Inflammatory macrophage treated with lipopolysaccharide for 4 hours (primary cell): ENCODE measurements at regions not wholly inside any gene's neighbourhood (a gene's known extent, or its start where the extent isn't known, plus 50 kb on each side); places are given as distances from the start of the nearest gene placed in this dataset.

ENCODE experiments used
- DNase-seq: peaks from one replicate; pipeline ENCODE4 v3.0.0-alpha.2; 2020

DNA sequence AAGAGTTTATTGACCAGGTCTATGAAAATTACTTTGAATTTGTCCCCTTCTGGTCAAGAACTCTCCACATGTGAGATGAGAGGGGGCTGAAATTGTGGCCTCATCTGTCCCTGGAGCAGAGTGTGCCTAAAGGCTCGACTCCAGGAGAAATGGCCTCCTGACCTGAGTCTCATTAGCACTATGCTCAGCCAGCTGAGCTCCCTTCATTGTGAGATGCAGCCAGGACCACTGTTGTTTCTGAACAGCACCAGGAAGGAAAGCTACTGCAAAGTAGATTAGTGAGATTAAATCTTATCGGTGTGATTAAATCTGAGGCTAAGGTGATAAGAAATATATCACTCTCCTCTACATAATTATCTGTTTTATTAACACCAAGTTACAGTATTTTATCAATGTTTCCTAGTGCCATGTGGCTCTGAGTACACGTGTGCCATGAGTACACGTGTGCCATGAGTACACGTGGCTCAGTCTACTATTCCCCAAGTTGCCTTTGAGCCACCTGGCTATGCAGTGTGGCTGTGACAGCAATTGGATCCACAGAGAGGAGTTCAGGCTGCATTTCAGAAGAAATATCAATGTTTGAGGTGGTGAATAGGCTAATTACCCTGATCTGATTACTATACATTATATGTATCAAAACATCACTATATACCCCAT is 126.9 kb downstream of the IPMK start:
- DNase-seq = no peak

GRCh38 chr10:58140054-58140453 is 127.6 kb downstream of the IPMK start:
- DNase-seq = no peak

DNA sequence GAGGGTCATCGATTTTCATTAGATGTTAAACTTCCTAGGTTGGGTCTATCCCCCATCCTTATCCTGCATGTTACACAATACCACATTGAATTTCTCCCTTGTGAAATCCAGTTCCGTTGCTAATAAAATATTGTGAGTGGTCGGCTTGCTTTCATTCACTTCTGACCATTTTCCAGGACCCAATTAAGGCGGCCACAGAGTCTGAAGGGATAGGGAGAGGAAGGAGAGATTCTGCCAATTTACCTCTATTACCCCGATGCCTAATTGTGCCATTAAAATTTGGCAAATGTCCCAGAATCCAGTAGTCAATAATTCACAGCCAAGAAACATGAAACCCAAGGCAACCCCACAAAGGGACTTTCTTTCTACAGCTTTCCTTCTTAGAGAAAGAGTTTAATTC is 129.9 kb downstream of the IPMK start:
- DNase-seq = no peak

DNA sequence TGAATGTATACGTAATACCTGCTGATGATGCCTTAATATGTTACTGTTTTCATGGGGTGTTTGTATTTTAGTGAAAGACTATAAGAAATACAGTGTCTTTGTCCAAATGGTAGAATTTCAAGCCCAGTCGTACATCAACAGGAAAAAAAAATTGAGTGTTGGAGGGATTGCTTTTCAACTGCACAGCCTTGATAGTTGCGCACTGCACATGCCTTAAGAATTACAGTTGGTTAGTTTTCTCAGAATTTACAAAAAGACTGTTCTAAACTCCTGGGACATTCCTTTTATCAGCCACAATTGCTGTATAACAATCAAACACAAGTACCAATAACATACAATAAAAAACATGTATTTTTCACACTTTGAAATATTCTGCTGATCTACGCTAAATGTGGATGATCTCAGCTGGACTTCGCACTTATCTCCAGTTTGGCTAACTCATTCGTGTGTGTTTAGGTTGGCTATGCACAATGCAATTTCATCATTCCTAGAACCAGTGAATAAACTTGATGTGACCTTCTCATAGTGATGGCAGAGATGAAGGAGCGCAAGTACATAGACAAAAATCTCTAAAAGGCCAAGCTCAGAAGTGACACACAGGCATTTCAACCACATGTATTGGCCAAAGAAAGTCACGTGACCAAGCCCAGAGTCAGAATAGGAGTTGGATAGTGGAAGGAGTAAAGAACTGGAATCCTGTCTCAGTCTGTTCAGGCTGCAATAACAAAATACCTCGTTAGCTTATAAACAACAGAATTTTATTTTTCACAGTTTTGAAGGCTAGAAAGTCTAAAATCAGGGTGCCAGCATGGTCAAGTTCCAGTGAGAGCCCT is 152.3 kb downstream of the IPMK start:
- no peak for DNase-seq

DNA sequence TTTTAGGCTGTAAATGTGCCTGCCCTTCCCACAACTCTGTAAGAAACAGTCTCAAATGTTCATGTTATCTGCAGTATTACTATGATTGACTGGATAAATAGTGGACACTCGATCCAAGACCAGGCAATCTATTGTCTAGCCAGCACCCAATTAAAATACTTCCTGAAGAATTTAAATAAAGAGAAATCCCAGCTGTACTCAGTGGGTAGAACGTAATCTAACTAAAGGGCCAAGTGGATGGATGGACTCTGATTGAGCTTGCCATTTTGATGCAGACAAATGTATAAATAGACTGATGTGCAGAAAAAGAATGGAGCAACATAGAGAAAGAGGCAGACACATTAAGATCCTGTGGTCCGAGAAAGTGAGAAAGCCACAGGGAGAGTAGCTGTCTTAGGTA is 158.0 kb downstream of the IPMK start:
- DNase-seq = no peak

DNA sequence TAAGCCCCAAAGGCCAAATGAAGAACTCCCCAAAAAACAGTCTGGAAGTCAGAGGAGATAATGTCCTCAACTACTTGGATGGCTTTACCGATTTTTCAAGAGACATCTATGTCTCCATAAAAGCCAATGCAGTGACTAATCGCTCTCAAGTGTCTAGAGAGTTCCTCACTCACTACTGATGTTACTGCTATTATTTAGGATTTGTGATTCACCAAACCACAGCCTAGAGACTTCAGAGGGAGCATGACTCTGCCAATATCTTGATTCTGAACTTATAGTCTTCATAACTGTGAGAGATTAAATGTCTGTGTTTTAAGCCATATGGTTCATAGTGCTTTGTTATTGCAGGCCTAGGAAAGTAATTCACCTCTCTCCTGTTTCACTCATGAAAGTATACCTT is 160.2 kb downstream of the IPMK start:
- no peak for DNase-seq

GRCh38 chr10:58106211-58107035 is 161.3 kb downstream of the IPMK start:
- DNase-seq = no peak

- DNase-seq = no peak
Observed at GRCh38 chr10:58104351-58104751, 163.3 kb downstream of the IPMK start.

GRCh38 chr10:58102897-58103296 is 164.8 kb downstream of the IPMK start:
- DNase-seq = no peak

GRCh38 chr10:58101682-58102081 is 166.0 kb downstream of the IPMK start:
- DNase-seq = no peak

- DNase-seq = no peak
Observed at GRCh38 chr10:58094985-58095718, 172.5 kb downstream of the IPMK start.

GRCh38 chr10:58091886-58092285 is 175.8 kb downstream of the IPMK start:
- DNase-seq = no peak

DNA sequence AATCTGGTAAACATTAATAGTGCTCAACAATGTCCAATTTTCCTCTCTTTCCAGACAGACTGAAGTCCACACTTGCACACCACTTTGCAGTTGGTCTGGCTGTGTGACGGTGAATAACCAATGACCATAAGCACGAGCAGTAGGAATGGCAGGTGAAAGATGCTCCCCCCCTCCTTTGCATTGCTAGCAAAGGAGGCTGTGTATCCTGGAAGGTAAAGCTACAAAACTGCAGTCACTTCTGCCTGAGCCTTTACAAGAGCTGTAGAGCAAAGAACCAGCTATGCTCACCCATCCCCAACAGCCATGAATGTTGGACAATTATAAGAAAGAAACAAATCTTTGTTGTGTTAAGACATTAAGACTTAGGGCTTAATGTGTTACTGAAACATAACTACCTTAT is 178.0 kb downstream of the IPMK start:
- DNase-seq = no peak

DNA sequence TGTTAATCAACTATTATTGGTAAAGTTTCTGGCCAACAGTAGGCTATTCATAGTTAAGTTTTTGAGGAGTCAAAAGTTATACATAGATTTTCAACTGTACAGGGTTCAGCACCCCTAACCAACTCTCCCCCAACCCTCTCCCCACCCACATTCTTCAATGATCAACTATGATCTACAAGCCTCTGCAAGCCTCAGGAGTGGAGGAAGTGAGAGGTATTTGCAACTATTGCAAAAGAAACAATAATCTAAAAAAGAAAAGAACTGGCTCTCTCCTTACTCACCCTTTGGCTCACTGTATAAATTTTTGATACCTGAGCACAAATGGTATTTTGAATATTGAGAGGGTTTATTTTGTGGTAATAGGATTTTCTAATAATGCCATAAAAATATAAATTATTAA is 179.8 kb downstream of the IPMK start:
- no peak for DNase-seq

- DNase-seq = no peak
Observed at GRCh38 chr10:58086763-58087150, 180.9 kb downstream of the IPMK start.

DNA sequence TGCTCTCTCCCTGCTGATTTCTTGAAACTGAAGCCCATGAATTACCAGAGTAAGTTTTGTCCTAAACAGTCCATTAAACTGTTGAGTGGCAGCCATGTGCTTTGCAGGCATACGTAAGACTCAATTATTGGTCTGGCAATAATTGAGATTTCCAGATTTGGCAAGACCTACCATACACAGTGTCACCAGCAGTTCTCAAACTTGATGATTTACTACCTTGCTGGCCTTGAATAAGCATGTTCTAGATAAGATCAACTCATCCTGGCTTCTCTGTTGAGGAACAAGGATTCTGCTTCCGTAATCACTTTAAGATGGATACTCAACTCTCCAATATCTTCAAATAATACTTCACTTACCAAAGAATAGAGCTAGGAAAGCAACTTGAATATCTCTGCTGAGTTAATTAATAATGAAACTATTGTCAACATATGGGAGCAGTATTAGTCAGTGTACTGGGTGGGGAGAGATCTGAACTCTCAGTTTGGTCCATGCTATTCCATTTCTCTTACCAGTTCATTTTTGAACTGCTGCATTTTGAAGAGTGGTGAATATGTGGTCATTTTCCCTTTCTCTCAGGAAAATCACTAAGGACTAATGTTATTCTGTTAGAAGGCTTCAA is 181.4 kb downstream of the IPMK start:
- no peak for DNase-seq

DNA sequence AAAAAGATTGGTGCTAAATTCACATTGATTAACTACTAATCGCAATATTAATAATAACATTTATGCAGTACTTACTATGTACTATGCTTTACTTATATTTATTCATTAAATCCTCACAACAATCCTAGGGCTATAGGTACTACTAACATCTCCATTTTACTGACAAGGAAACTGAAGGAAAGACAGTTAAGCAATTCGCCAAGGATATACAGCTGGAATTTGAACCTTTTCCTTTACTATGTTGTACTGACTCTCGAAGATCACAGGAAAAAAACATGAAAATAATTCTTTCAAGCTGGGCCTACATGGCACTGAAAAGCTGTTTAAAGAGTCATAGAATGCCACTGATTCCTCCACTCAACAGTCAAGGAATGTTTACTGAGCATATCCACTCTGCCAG is 185.4 kb downstream of the IPMK start:
- no peak for DNase-seq

DNA sequence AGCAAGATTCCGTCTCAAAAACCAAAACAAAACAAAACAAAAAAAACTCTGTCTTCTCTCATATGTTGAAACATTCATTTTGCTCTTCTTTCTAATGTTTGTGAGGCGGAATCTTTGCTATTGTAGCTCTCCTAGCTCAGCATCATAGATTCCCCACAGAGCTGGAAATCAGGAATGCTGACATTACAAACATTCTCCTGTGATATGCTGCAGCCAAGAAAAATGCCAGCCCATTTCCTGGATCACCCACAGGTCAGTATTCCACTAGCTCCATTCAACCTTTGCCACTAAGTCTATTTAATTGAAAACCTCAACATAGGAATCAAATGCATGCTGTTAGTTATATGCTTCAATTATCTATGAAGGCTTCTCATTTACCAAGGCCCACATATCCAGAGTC is 186.3 kb downstream of the IPMK start:
- no peak for DNase-seq

DNA sequence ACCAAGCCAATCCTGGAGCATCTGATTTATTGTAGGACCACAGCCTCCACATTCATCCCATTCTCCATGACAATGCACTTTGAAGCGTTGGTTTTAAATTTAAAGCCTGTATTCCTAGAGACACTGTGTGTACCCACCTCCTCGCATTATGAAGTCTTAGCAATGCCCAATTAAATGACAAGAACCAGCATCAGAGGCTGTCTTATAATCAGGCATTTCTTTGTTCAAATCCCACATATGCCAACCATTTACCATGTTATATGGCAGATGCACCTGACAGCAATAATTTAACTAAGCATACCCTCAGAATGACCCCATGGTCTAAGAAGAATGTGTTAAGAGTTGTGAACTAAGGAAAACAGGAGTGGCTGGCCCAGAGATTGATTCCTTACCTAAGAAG is 188.2 kb downstream of the IPMK start:
- DNase-seq = no peak

- DNase-seq = no peak
Observed at GRCh38 chr10:58072634-58073033, 195.1 kb downstream of the IPMK start.

DNA sequence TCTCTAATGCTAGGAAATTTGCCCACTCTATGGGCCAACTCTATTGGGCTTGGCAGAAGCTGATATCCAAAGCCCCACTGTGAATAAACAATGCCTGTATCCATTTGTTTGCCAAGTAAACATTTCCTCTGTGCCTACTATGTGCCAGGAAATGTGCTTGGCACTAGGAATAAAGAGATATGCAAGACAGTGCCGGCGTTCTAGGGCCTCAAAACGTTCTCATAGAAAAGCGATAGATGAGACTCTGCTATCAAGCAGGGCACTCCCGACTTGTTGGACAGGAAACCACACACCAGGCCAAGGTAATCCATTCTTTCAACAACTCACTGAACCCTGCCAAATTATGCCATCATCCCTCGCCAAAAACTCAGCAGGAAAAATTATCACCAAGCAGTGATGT is 196.7 kb downstream of the IPMK start:
- no peak for DNase-seq

GRCh38 chr10:58068809-58069208 is 198.9 kb downstream of the IPMK start:
- DNase-seq = no peak

GRCh38 chr10:58066979-58067378 is 200.7 kb downstream of the IPMK start:
- no peak for DNase-seq
